Progenitor cell of endocrine pancreas (in vitro differentiated cells): ENCODE measurements at regions not wholly inside any gene's neighbourhood (a gene's known extent, or its start where the extent isn't known, plus 50 kb on each side); places are given as distances from the start of the nearest gene placed in this dataset.

Experiments used
- DNase-seq: peaks from one replicate; pipeline ENCODE4 v3.0.0; 2021; ENCODE audit warnings: low spot score; ENCODE audit not compliant: unreplicated experiment
- H3K27ac Mint-ChIP-seq: 2 replicates; pipeline ENCODE4 v1.8.0; 2021; ENCODE audit warnings: mild to moderate bottlenecking, moderate library complexity, mixed read lengths
- H3K27me3 Mint-ChIP-seq: 2 replicates; pipeline ENCODE4 v1.8.0; 2021; ENCODE audit warnings: mixed read lengths
- H3K36me3 Mint-ChIP-seq: 2 replicates; pipeline ENCODE4 v1.8.0; 2022; ENCODE audit warnings: mixed read lengths; ENCODE audit not compliant: insufficient read depth
- H3K4me1 Mint-ChIP-seq: 2 replicates; pipeline ENCODE4 v1.8.0; 2021; ENCODE audit warnings: low read depth, mixed read lengths
- H3K4me3 Mint-ChIP-seq: 2 replicates; pipeline ENCODE4 v1.8.0; 2021; ENCODE audit warnings: low read depth, mild to moderate bottlenecking, moderate library complexity, mixed read lengths
- H3K9me3 Mint-ChIP-seq: 2 replicates; pipeline ENCODE4 v1.8.0; 2021; ENCODE audit warnings: low read depth, mixed read lengths
- CTCF ChIP-seq: fragments of 200-600 bp; sonication (generic); IDR thresholded peaks from one replicate; pipeline ENCODE4 v1.5.0; 2021; ENCODE audit warnings: antibody characterized with exemption, mild to moderate bottlenecking; ENCODE audit not compliant: unreplicated experiment

- Mint-ChIP-seq H3K4me1 (no peaks in the 10 kb centered on the region), H3K4me3 (no peak overlapping the region), H3K36me3 (no peaks in the 10 kb centered on the region), H3K9me3 (peaks cover 10% of the 10 kb centered on the region), H3K27ac (no peak overlapping the region), H3K27me3 (no peaks in the 10 kb centered on the region)
- DNase-seq: no peak
- TF ChIP-seq CTCF: no peak
Measured at GRCh38 chr3:166114448-166114847, 277.2 kb upstream of the BCHE start.

GRCh38 chr3:166111562-166111961 lies 274.3 kb upstream of the BCHE start:
- H3K36me3 Mint-ChIP-seq: no peaks in the 10 kb centered on the region
- no peak for TF ChIP-seq CTCF
- H3K4me1 Mint-ChIP-seq: no peaks in the 10 kb centered on the region
- no peaks in the 10 kb centered on the region for H3K9me3 Mint-ChIP-seq
- DNase-seq: no peak
- no peak overlapping the region for H3K27ac Mint-ChIP-seq
- no peaks in the 10 kb centered on the region for H3K27me3 Mint-ChIP-seq
- H3K4me3 Mint-ChIP-seq: no peak overlapping the region

GRCh38 chr3:166110102-166110501 lies 272.9 kb upstream of the BCHE start:
- H3K27me3 Mint-ChIP-seq: no peaks in the 10 kb centered on the region
- H3K9me3 Mint-ChIP-seq: no peaks in the 10 kb centered on the region
- no peak overlapping the region for H3K4me3 Mint-ChIP-seq
- no peaks in the 10 kb centered on the region for H3K4me1 Mint-ChIP-seq
- H3K27ac Mint-ChIP-seq: no peak overlapping the region
- TF ChIP-seq CTCF: no peak
- H3K36me3 Mint-ChIP-seq: no peaks in the 10 kb centered on the region
- no peak for DNase-seq

GRCh38 chr3:166104938-166105337 lies 267.7 kb upstream of the BCHE start:
- Mint-ChIP-seq H3K4me3 (no peak overlapping the region), H3K36me3 (no peaks in the 10 kb centered on the region), H3K4me1 (peaks cover 5% of the 10 kb centered on the region), H3K27me3 (no peaks in the 10 kb centered on the region), H3K9me3 (no peaks in the 10 kb centered on the region), H3K27ac (no peak overlapping the region)
- DNase-seq: no peak
- no peak for TF ChIP-seq CTCF

GRCh38 chr3:166100730-166101129 lies 263.5 kb upstream of the BCHE start:
- Mint-ChIP-seq H3K4me1 (peaks cover 5% of the 10 kb centered on the region), H3K9me3 (no peaks in the 10 kb centered on the region), H3K27me3 (no peaks in the 10 kb centered on the region), H3K27ac (no peak overlapping the region), H3K36me3 (no peaks in the 10 kb centered on the region), H3K4me3 (no peak overlapping the region)
- DNase-seq: no peak
- no peak for TF ChIP-seq CTCF

GRCh38 chr3:166089575-166089974 lies 252.4 kb upstream of the BCHE start:
- H3K4me3 Mint-ChIP-seq: no peak overlapping the region
- peaks cover 2% of the 10 kb centered on the region for H3K4me1 Mint-ChIP-seq
- no peak for TF ChIP-seq CTCF
- no peak for DNase-seq
- H3K27me3 Mint-ChIP-seq: no peaks in the 10 kb centered on the region
- H3K27ac Mint-ChIP-seq: no peak overlapping the region
- no peaks in the 10 kb centered on the region for H3K9me3 Mint-ChIP-seq
- H3K36me3 Mint-ChIP-seq: no peaks in the 10 kb centered on the region
